ENCODE measurements at regions not wholly inside any gene's neighbourhood (a gene's known extent, or its start where the extent isn't known, plus 50 kb on each side); places are given as distances from the start of the nearest gene placed in this dataset.

DNA sequence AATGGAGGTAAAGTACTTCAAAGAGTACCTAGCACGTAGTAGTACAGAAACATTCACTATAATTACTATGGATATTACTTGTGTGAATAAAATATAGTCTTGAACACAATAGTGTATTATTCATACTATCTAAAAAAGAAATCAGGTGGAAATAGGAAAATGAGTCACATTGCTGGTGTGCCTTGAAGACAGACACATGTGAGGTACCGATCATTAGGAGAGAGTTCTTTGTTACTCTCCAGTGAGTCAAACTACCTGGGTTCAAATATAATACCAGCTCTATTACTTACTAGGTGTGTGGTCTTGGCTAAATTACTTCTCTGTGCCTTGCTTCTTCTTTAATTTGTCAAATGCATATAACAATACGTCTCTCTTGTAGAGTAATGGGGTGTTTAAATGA lies 50.8 kb upstream of the BEND6 start:
- WGBS (ENCODE audit: insufficient coverage, insufficient read length): no CpG with 5 or more reads among the region's 3 CpGs
- Histone ChIP-seq H3K36me3 (ENCODE audit: control insufficient read depth, insufficient read depth, low read length) (no peaks in the 10 kb centered on the region), H3K4me1 (ENCODE audit: control insufficient read depth, insufficient read depth, low read length) (peaks cover 1% of the 10 kb centered on the region), H3K9me3 (ENCODE audit: control insufficient read depth, insufficient read depth, low read length) (no peaks in the 10 kb centered on the region), H3K27ac (ENCODE audit: low read length) (no peak overlapping the region), H3K27me3 (ENCODE audit: control insufficient read depth, insufficient read depth, low read length) (no peaks in the 10 kb centered on the region), H3K4me3 (ENCODE audit: low read length) (no peak overlapping the region)
- DNase-seq (ENCODE audit: low read depth, low spot score): no peak

- no peak for DNase-seq (ENCODE audit: low read depth, low spot score)
- H3K27me3 ChIP-seq (ENCODE audit: control insufficient read depth, insufficient read depth, low read length): no peaks in the 10 kb centered on the region
- no peaks in the 10 kb centered on the region for H3K9me3 ChIP-seq (ENCODE audit: control insufficient read depth, insufficient read depth, low read length)
- H3K4me1 ChIP-seq (ENCODE audit: control insufficient read depth, insufficient read depth, low read length): peaks cover 1% of the 10 kb centered on the region
- WGBS (ENCODE audit: insufficient coverage, insufficient read length): no CpG with 5 or more reads among the region's 6 CpGs
- no peaks in the 10 kb centered on the region for H3K36me3 ChIP-seq (ENCODE audit: control insufficient read depth, insufficient read depth, low read length)
- no peak overlapping the region for H3K4me3 ChIP-seq (ENCODE audit: low read length)
- H3K27ac ChIP-seq (ENCODE audit: low read length): no peak overlapping the region
Measured at GRCh38 chr6:56902641-56903464, 52.1 kb upstream of the BEND6 start.

GRCh38 chr6:56900784-56901183 lies 54.1 kb upstream of the BEND6 start:
- Histone ChIP-seq H3K27me3 (ENCODE audit: control insufficient read depth, insufficient read depth, low read length) (no peaks in the 10 kb centered on the region), H3K36me3 (ENCODE audit: control insufficient read depth, insufficient read depth, low read length) (no peaks in the 10 kb centered on the region), H3K9me3 (ENCODE audit: control insufficient read depth, insufficient read depth, low read length) (no peaks in the 10 kb centered on the region), H3K4me3 (ENCODE audit: low read length) (no peak overlapping the region), H3K4me1 (ENCODE audit: control insufficient read depth, insufficient read depth, low read length) (peaks cover 1% of the 10 kb centered on the region; the same call in 1 of the 2 replicates), H3K27ac (ENCODE audit: low read length) (no peak overlapping the region)
- DNase-seq (ENCODE audit: low read depth, low spot score): no peak
- WGBS (ENCODE audit: insufficient coverage, insufficient read length): no CpG with 5 or more reads among the region's 5 CpGs

DNA sequence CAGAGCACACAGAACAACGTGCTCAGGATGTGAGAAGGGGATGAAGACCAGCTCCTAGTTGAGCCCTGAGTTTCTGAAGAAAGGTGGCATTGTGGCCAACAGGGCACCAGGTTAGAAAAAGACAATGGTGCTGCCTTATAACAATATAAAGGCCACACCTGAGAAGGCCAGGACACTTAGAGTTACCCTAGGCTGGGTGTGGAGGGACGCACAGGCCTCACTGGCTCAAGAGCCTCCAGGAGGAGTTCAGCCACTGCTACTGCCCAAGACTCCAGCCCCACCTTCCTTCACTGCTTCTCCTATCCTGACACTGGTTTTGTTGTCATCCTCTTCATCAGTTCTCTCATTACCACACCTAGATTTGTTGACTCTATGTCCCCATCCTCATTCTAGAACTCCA lies 55.2 kb upstream of the BEND6 start:
- peaks cover 1% of the 10 kb centered on the region; the same call in 1 of the 2 replicates for H3K4me1 ChIP-seq (ENCODE audit: control insufficient read depth, insufficient read depth, low read length)
- no peak overlapping the region for H3K27ac ChIP-seq (ENCODE audit: low read length)
- no peak for DNase-seq (ENCODE audit: low read depth, low spot score)
- no CpG with 5 or more reads among the region's 2 CpGs for WGBS (ENCODE audit: insufficient coverage, insufficient read length)
- H3K27me3 ChIP-seq (ENCODE audit: control insufficient read depth, insufficient read depth, low read length): no peaks in the 10 kb centered on the region
- no peaks in the 10 kb centered on the region for H3K9me3 ChIP-seq (ENCODE audit: control insufficient read depth, insufficient read depth, low read length)
- no peak overlapping the region for H3K4me3 ChIP-seq (ENCODE audit: low read length)
- no peaks in the 10 kb centered on the region for H3K36me3 ChIP-seq (ENCODE audit: control insufficient read depth, insufficient read depth, low read length)

DNA sequence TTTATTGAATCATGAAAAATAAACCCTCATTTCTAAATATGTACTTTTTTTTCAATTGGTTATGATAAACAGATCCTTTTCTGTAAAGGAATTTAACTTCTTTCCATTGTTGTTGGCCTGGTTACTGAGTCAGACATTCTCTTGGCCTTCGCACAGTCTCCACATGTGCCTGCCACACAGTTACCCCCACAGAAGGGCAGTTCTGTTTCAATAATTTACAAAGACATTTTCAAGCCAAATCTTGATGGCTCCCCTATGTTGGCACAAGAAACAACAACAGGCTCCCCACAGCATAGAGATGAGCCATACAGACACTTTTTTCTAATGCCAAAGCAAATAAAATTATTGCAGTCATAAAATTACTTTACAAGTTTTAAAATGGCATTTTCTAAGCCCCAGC lies 55.6 kb upstream of the BEND6 start:
- H3K27ac ChIP-seq (ENCODE audit: low read length): no peak overlapping the region
- no peaks in the 10 kb centered on the region for H3K9me3 ChIP-seq (ENCODE audit: control insufficient read depth, insufficient read depth, low read length)
- no CpG with 5 or more reads among the region's 1 CpG for WGBS (ENCODE audit: insufficient coverage, insufficient read length)
- H3K4me3 ChIP-seq (ENCODE audit: low read length): no peak overlapping the region
- H3K4me1 ChIP-seq (ENCODE audit: control insufficient read depth, insufficient read depth, low read length): peaks cover 1% of the 10 kb centered on the region; the same call in 1 of the 2 replicates
- no peaks in the 10 kb centered on the region for H3K36me3 ChIP-seq (ENCODE audit: control insufficient read depth, insufficient read depth, low read length)
- DNase-seq (ENCODE audit: low read depth, low spot score): no peak
- H3K27me3 ChIP-seq (ENCODE audit: control insufficient read depth, insufficient read depth, low read length): no peaks in the 10 kb centered on the region

DNA sequence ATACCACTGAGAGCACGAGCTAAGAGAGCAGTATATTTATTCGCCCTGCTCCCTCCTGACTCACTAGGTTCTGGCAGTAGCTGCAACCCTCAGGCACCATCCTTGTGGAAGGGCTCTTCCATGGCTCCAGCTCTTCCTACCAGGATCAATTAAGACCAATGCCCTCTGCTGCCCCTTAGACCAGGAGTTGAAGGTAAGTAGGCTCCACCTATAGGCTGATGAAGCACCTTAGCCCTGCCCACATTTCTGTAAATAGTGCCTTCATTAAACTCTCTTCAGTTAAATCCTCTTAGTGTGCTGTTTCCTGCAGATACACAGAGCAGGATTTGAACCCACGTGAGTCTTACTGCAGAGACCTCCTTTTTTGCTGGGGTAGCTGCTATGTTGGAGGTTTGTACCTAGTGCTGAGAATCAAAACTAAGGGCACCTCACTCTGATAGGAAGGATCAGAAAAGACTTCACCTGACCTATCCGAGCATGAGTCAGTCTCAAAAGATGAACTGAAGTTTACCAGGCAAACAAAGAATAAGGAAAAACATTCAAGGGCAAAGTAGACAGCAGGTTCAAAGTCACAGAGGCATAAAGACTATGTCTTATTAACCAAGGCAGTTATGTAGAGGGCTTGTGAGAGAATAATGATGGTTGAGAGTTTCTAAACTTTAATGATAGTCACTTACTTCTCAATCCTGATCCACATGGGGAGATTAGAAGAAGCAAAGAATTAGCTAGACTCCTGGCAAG lies 56.9 kb upstream of the BEND6 start:
- no peak for DNase-seq (ENCODE audit: low read depth, low spot score)
- H3K36me3 ChIP-seq (ENCODE audit: control insufficient read depth, insufficient read depth, low read length): no peaks in the 10 kb centered on the region
- H3K9me3 ChIP-seq (ENCODE audit: control insufficient read depth, insufficient read depth, low read length): no peaks in the 10 kb centered on the region
- no peak overlapping the region for H3K27ac ChIP-seq (ENCODE audit: low read length)
- H3K4me1 ChIP-seq (ENCODE audit: control insufficient read depth, insufficient read depth, low read length): peaks cover 1% of the 10 kb centered on the region; the same call in 1 of the 2 replicates
- no peak overlapping the region for H3K4me3 ChIP-seq (ENCODE audit: low read length)
- no CpG with 5 or more reads among the region's 4 CpGs for WGBS (ENCODE audit: insufficient coverage, insufficient read length)
- H3K27me3 ChIP-seq (ENCODE audit: control insufficient read depth, insufficient read depth, low read length): no peaks in the 10 kb centered on the region

GRCh38 chr6:56891754-56892153 lies 63.2 kb upstream of the BEND6 start:
- H3K27me3 ChIP-seq (ENCODE audit: control insufficient read depth, insufficient read depth, low read length): no peaks in the 10 kb centered on the region
- no peaks in the 10 kb centered on the region for H3K36me3 ChIP-seq (ENCODE audit: control insufficient read depth, insufficient read depth, low read length)
- no CpG with 5 or more reads among the region's 2 CpGs for WGBS (ENCODE audit: insufficient coverage, insufficient read length)
- H3K27ac ChIP-seq (ENCODE audit: low read length): no peak overlapping the region
- no peak for DNase-seq (ENCODE audit: low read depth, low spot score)
- H3K4me1 ChIP-seq (ENCODE audit: control insufficient read depth, insufficient read depth, low read length): no peaks in the 10 kb centered on the region
- no peak overlapping the region for H3K4me3 ChIP-seq (ENCODE audit: low read length)
- no peaks in the 10 kb centered on the region for H3K9me3 ChIP-seq (ENCODE audit: control insufficient read depth, insufficient read depth, low read length)

DNA sequence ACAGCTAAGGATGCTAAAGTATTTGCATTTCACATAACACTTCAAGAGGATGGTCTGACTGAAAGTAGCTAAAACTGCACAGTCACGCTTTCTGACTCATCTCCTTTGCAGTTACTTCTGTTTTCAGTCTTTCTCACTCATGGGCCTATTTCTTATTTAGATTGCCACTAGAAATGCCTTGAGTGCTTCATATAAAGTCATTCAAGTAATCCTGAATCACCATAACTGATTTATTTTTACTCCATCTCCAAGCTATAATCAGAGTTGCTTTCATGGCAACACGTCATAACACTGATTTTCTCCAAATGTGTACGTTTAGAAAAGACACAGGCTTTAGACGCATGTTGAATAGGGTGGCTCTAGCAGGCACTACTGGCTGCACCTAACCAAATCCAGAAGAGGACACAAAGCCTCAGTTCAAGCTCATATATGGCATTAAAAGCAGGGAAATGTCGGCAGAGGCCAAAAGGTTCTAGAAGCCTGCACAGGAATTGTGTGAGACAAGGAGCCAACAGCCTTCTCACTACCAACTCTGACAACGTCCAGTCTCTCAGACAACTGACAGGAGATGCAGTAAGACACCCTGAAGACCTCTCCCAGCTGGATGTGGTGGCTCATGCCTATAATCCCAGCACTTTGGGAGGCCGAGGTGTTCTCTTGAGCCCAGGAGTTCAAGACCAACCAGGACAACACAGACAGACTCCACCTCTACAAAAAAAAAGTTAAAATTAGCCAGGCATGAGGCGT lies 64.1 kb upstream of the BEND6 start:
- WGBS (ENCODE audit: insufficient coverage, insufficient read length): no CpG with 5 or more reads among the region's 8 CpGs
- no peaks in the 10 kb centered on the region for H3K9me3 ChIP-seq (ENCODE audit: control insufficient read depth, insufficient read depth, low read length)
- H3K36me3 ChIP-seq (ENCODE audit: control insufficient read depth, insufficient read depth, low read length): no peaks in the 10 kb centered on the region
- DNase-seq (ENCODE audit: low read depth, low spot score): no peak
- no peak overlapping the region for H3K4me3 ChIP-seq (ENCODE audit: low read length)
- H3K27me3 ChIP-seq (ENCODE audit: control insufficient read depth, insufficient read depth, low read length): no peaks in the 10 kb centered on the region
- H3K4me1 ChIP-seq (ENCODE audit: control insufficient read depth, insufficient read depth, low read length): no peaks in the 10 kb centered on the region
- H3K27ac ChIP-seq (ENCODE audit: low read length): no peak overlapping the region

- no peaks in the 10 kb centered on the region for H3K9me3 ChIP-seq (ENCODE audit: control insufficient read depth, insufficient read depth, low read length)
- no peak overlapping the region for H3K4me3 ChIP-seq (ENCODE audit: low read length)
- H3K4me1 ChIP-seq (ENCODE audit: control insufficient read depth, insufficient read depth, low read length): no peaks in the 10 kb centered on the region
- H3K27ac ChIP-seq (ENCODE audit: low read length): no peak overlapping the region
- H3K27me3 ChIP-seq (ENCODE audit: control insufficient read depth, insufficient read depth, low read length): no peaks in the 10 kb centered on the region
- no CpG with 5 or more reads among the region's 3 CpGs for WGBS (ENCODE audit: insufficient coverage, insufficient read length)
- no peak for DNase-seq (ENCODE audit: low read depth, low spot score)
- no peaks in the 10 kb centered on the region for H3K36me3 ChIP-seq (ENCODE audit: control insufficient read depth, insufficient read depth, low read length)
Measured at GRCh38 chr6:56890066-56890465, 64.8 kb upstream of the BEND6 start.

- no peaks in the 10 kb centered on the region for H3K9me3 ChIP-seq (ENCODE audit: control insufficient read depth, insufficient read depth, low read length)
- no peak overlapping the region for H3K27ac ChIP-seq (ENCODE audit: low read length)
- DNase-seq (ENCODE audit: low read depth, low spot score): no peak
- no peaks in the 10 kb centered on the region for H3K27me3 ChIP-seq (ENCODE audit: control insufficient read depth, insufficient read depth, low read length)
- no peak overlapping the region for H3K4me3 ChIP-seq (ENCODE audit: low read length)
- H3K4me1 ChIP-seq (ENCODE audit: control insufficient read depth, insufficient read depth, low read length): no peaks in the 10 kb centered on the region
- H3K36me3 ChIP-seq (ENCODE audit: control insufficient read depth, insufficient read depth, low read length): no peaks in the 10 kb centered on the region
Measured at GRCh38 chr6:56889492-56889891, 65.4 kb upstream of the BEND6 start.

Measured in iPS DF 6.9 (cell line).